ENCODE measurements at regions not wholly inside any gene's neighbourhood (a gene's known extent, or its start where the extent isn't known, plus 50 kb on each side); places are given as distances from the start of the nearest gene placed in this dataset.

- TF ChIP-seq CTCF (IDR thresholded peaks at IDR 0.05) = no peak
- intact Hi-C loops (cut with DNase I) = loop anchor here in 1 of 2 donors (2.0 kb wide), 1 partner anchor 79 kb away; no protein-coding TSS in a partner anchor
- no peaks in the 10 kb centered on the region for H3K36me3 ChIP-seq (ENCODE audit: insufficient read depth in 1 of 2, low read depth in 1 of 2)
- DNase-seq = no peak
- ATAC-seq = no peak
- WGBS, 3 donors = 89 to 92% (median 89%) methylated on average over 3 of the region's 3 CpGs
- H3K9me3 ChIP-seq = no peaks in the 10 kb centered on the region
- no peaks in the 10 kb centered on the region for H3K4me1 ChIP-seq
- no peak overlapping the region for H3K27ac ChIP-seq
- peaks cover 3 to 28% (median 5%) of the 10 kb centered on the region in 3 donors for H3K27me3 ChIP-seq (ENCODE audit: insufficient read depth in 3 of 3, low read length in 2 of 3)
- H3K4me3 ChIP-seq = no peak overlapping the region
These were observed 91.3 kb upstream of the GPR45 start for GRCh38 chr2:105150231-105150630.

GRCh38 chr2:105154119-105154818, 87.3 kb upstream of the GPR45 start:
- no peak for TF ChIP-seq CTCF (IDR thresholded peaks at IDR 0.05)
- ATAC-seq (no peak), DNase-seq (no peak)
- H3K27ac ChIP-seq = no peak overlapping the region
- H3K4me3 ChIP-seq = no peak overlapping the region
- no peaks in the 10 kb centered on the region for H3K4me1 ChIP-seq
- no peaks in the 10 kb centered on the region for H3K27me3 ChIP-seq (ENCODE audit: insufficient read depth in 3 of 3, low read length in 2 of 3)
- 67 to 71% (median 69%) methylated on average over 5 of the region's 5 CpGs for WGBS, 3 donors
- intact Hi-C loops (cut with DNase I) = no loop called here
- H3K36me3 ChIP-seq (ENCODE audit: insufficient read depth in 1 of 2, low read depth in 1 of 2) = no peaks in the 10 kb centered on the region
- peaks cover 9% of the 10 kb centered on the region for H3K9me3 ChIP-seq

DNA sequence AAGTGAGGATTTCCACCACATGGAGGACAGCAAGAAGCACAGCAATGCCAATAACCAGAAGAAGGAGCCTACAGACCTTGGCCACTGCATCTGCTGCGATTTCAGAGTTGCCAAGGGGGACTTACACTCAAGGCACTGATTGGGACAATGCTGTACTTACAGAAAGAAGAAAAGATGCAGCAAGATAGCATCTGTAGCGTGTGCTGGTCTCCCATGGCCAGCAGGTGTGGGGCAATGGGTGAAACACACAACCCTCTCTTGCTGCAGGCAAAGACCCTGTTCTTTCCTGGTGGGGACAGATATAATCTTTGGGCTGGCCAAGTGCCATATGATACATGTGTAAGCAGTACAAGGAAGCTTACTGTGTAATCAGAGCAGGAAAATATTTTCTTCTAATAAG, 85.4 kb upstream of the GPR45 start:
- Histone ChIP-seq H3K4me3 (no peak overlapping the region), H3K4me1 (no peaks in the 10 kb centered on the region), H3K27ac (no peak overlapping the region), H3K27me3 (ENCODE audit: insufficient read depth in 3 of 3, low read length in 2 of 3) (no peaks in the 10 kb centered on the region), H3K36me3 (ENCODE audit: insufficient read depth in 1 of 2, low read depth in 1 of 2) (no peaks in the 10 kb centered on the region), H3K9me3 (peaks cover 9% of the 10 kb centered on the region)
- ATAC-seq (no peak), DNase-seq (no peak)
- 66 to 92% (median 82%) methylated on average over 2 of the region's 2 CpGs for WGBS, 3 donors
- intact Hi-C loops (cut with DNase I) = no loop called here
- TF ChIP-seq CTCF (IDR thresholded peaks at IDR 0.05) = no peak

GRCh38 chr2:105158002-105158401, 83.5 kb upstream of the GPR45 start:
- intact Hi-C loops (cut with DNase I) = no loop called here
- TF ChIP-seq CTCF (IDR thresholded peaks at IDR 0.05) = no peak
- Histone ChIP-seq H3K4me1 (no peaks in the 10 kb centered on the region), H3K9me3 (peaks cover 9% of the 10 kb centered on the region), H3K27me3 (ENCODE audit: insufficient read depth in 3 of 3, low read length in 2 of 3) (no peaks in the 10 kb centered on the region), H3K36me3 (ENCODE audit: insufficient read depth in 1 of 2, low read depth in 1 of 2) (no peaks in the 10 kb centered on the region), H3K27ac (no peak overlapping the region), H3K4me3 (no peak overlapping the region)
- DNase-seq (no peak), ATAC-seq (no peak)

DNA sequence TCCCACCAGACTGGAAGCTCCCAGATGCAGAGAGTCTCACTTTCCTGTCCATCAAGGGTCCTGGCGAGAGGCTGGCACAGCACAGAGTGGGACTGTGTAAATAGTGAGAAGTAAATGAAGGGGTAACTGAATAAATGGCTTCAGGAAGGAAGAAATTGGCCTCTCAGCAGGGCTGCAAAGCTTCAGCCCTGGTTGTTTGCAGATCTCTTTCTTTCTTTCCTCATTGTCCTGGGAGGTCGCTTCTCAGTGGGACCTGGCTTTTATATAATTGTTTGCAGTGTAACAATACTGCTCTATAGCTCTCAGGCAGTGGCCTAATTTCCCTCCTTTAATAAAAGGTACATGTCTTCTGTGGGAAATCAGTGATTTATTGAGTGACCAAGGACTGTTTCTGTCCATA, 74.9 kb upstream of the GPR45 start:
- ATAC-seq = no peak
- H3K27ac ChIP-seq = no peak overlapping the region
- H3K4me1 ChIP-seq = no peaks in the 10 kb centered on the region
- no peaks in the 10 kb centered on the region for H3K36me3 ChIP-seq (ENCODE audit: insufficient read depth in 1 of 2, low read depth in 1 of 2)
- no peak for DNase-seq
- peaks cover 0 to 2% (median 0%) of the 10 kb centered on the region in 3 donors for H3K27me3 ChIP-seq (ENCODE audit: insufficient read depth in 3 of 3, low read length in 2 of 3)
- H3K9me3 ChIP-seq = no peaks in the 10 kb centered on the region
- H3K4me3 ChIP-seq = no peak overlapping the region
- intact Hi-C loops (cut with DNase I) = no loop called here
- TF ChIP-seq CTCF (IDR thresholded peaks at IDR 0.05) = no peak
- 39 to 51% (median 44%) methylated on average over 2 of the region's 2 CpGs for WGBS, 3 donors

All from psoas muscle (tissue), 7 donors.